SJCRH30 (cell line): ENCODE measurements at regions not wholly inside any gene's neighbourhood (a gene's known extent, or its start where the extent isn't known, plus 50 kb on each side); places are given as distances from the start of the nearest gene placed in this dataset.
A peak's percentile ranks its signal among the peaks of the same experiment; 100 is the strongest.

ENCODE experiments used
- DNase-seq, 2 experiments: peaks; one replicate each; pipeline ENCODE4 v3.0.0-alpha.2; 2015 to 2020
- H3K27ac ChIP-seq: fragments of 250-450 bp; sonication (Bioruptor Pico); 2 replicates; pipeline ENCODE4 v1.5.1; 2020; ENCODE audit warnings: mild to moderate bottlenecking, moderate library complexity
- H3K27me3 ChIP-seq: fragments of 250-450 bp; sonication (Bioruptor Pico); 2 replicates; pipeline ENCODE4 v1.5.1; 2020; ENCODE audit warnings: mild to moderate bottlenecking, moderate library complexity
- H3K36me3 ChIP-seq: fragments of 250-450 bp; sonication (Bioruptor Pico); 2 replicates; pipeline ENCODE4 v1.5.1; 2020; ENCODE audit warnings: mild to moderate bottlenecking, moderate library complexity
- H3K4me1 ChIP-seq: fragments of 250-450 bp; sonication (Bioruptor Pico); 2 replicates; pipeline ENCODE4 v1.5.1; 2020; ENCODE audit warnings: mild to moderate bottlenecking, moderate library complexity
- H3K4me3 ChIP-seq: fragments of 250-450 bp; sonication (Bioruptor Pico); 2 replicates; pipeline ENCODE4 v1.5.1; 2020; ENCODE audit warnings: mild to moderate bottlenecking, moderate library complexity
- H3K9me3 ChIP-seq: fragments of 250-450 bp; sonication (Bioruptor Pico); replicated peaks from 2 replicates; pipeline ENCODE4 v1.5.1; 2020; ENCODE audit warnings: mild to moderate bottlenecking, moderate library complexity

DNA sequence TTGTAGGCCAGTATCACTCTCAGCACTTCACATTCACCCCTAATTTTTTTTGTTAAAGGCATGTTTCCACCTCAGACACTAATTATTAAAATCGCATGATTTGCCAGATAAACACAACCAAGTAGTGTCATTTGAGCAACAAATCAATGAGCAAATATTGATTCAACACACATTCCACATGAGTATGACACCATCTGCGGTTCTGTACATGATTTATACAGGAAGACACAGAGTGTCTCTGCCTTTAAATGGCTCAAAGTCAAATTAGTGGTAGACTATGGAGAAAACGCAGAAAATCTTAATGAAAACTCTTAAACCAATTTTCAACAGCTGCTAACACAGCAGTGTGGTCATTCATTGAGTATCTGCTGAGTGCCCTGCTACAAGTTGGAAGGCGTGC is 300.2 kb downstream of the SOX4 start:
- Histone ChIP-seq H3K36me3 (no peaks in the 10 kb centered on the region), H3K27me3 (no peaks in the 10 kb centered on the region), H3K27ac (no peak overlapping the region), H3K4me3 (no peak overlapping the region), H3K9me3 (no peaks in the 10 kb centered on the region), H3K4me1 (no peaks in the 10 kb centered on the region)
- no peak for DNase-seq

DNA sequence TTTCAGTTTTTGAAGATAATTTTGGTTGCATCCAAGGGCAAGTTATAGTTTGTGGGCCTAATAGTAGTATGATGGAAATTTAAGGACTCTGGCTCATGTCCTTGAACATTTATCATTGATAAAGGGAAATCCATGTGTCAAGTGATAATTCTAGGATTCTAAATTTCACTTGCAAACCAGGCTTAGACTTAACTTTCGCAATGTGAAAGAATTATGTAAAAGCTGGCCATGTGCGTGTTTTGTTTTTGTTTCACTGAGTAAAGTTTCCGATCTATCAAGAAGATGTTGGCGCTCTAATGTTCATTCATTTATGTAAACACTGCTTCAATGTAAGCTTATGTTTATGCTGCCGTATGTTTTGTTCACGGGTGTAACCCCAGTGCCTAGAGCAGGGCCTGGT is 302.0 kb downstream of the SOX4 start:
- Histone ChIP-seq H3K27ac (no peak overlapping the region), H3K27me3 (no peaks in the 10 kb centered on the region), H3K4me3 (no peak overlapping the region), H3K4me1 (no peaks in the 10 kb centered on the region), H3K36me3 (no peaks in the 10 kb centered on the region), H3K9me3 (no peaks in the 10 kb centered on the region)
- DNase-seq = no peak

DNA sequence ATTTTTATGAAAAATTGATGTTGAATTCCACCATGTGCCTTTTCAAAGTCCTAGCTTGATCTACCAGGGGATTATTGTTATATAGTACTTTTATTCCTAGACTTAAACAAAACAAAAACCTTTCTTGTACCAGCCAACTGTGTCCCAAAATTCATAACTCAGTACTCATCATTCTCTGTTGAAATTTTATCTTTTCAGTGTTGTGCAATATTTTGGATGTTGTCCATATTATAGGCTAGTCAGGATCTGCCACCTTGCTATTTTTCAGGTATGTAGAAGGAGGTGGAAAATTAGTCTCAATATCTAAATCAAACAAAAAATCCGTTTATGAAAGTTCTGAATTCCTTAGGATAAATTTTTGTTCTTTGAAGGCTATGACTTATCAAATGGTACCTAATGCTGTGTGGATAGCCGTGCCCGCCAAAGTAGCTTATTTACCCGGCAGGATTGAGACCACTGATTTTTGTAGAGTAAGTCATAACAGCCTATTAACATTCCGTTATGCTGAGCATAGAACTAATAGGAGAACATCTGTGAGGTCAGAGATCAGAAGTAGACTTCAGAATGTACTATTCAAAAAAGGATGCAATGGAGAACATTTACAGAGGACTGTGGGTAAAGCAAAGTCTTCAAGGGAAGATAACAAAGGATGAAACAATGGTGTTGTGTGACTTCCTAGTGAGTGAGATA is 304.7 kb downstream of the SOX4 start:
- DNase-seq = no peak

GRCh38 chr6:21899708-21900107 is 306.2 kb downstream of the SOX4 start:
- DNase-seq = no peak
- no peaks in the 10 kb centered on the region for H3K4me1 ChIP-seq

More for the DNA sequence above, 304.7 kb downstream of the SOX4 start:
- no peaks in the 10 kb centered on the region for H3K27me3 ChIP-seq
- no peak overlapping the region for H3K27ac ChIP-seq
- H3K4me1 ChIP-seq = no peaks in the 10 kb centered on the region
- H3K36me3 ChIP-seq = no peaks in the 10 kb centered on the region
- H3K9me3 ChIP-seq = no peaks in the 10 kb centered on the region
- no peak overlapping the region for H3K4me3 ChIP-seq

GRCh38 chr6:21900730-21901129 is 307.2 kb downstream of the SOX4 start:
- Histone ChIP-seq H3K27ac (no peak overlapping the region), H3K4me3 (no peak overlapping the region), H3K36me3 (no peaks in the 10 kb centered on the region), H3K9me3 (no peaks in the 10 kb centered on the region), H3K27me3 (no peaks in the 10 kb centered on the region), H3K4me1 (peaks cover 5% of the 10 kb centered on the region)
- no peak for DNase-seq

More at GRCh38 chr6:21899708-21900107, 306.2 kb downstream of the SOX4 start:
- no peaks in the 10 kb centered on the region for H3K27me3 ChIP-seq
- no peak overlapping the region for H3K27ac ChIP-seq
- no peaks in the 10 kb centered on the region for H3K36me3 ChIP-seq
- no peak overlapping the region for H3K4me3 ChIP-seq
- H3K9me3 ChIP-seq = no peaks in the 10 kb centered on the region

- DNase-seq = no peak
- peaks cover 15% of the 10 kb centered on the region for H3K4me1 ChIP-seq
- H3K27ac ChIP-seq = no peak overlapping the region
- H3K27me3 ChIP-seq = no peaks in the 10 kb centered on the region
- no peaks in the 10 kb centered on the region for H3K36me3 ChIP-seq
- no peaks in the 10 kb centered on the region for H3K9me3 ChIP-seq
- H3K4me3 ChIP-seq = no peak overlapping the region
Observed at GRCh38 chr6:21902628-21903169, 309.1 kb downstream of the SOX4 start.

DNA sequence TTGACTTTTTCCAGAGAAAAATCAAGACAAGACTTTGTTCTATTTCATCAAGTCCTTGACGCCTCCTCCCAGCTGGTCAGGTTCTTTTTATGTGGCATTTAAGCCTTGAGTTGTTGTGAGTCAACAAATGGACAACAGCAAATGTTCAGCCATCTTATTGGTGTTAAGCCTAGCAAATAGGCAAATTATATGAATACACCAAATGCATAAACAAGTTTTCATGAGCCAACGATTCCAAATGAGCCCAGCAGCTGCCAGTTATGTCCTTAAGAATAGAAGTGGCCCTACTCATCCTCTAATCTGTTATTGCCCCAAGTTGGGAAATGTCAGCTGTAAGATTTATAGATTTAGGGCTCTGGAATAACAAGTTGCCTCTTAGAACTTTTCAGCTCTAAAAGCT is 312.0 kb downstream of the SOX4 start:
- no peak for DNase-seq
- no peaks in the 10 kb centered on the region for H3K9me3 ChIP-seq

DNA sequence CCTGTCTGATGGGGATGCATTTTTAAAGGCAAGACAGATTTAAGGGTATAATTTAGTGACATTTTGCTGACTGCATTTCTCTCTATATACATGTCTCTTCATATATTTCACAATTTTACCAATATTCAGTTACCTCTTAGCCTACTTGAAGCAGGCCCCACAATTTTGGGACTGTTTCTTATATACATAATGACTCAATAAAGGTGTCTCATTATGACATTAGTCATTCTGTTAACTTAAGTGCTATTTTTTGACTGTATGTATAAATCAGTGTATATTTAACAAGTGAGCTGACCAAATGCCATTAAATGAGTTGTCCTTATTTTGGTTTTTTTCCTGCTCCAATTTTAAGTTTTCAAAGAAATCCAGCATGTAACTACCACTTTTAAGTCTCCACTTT is 313.3 kb downstream of the SOX4 start:
- H3K4me1 ChIP-seq = peaks cover 26% of the 10 kb centered on the region
- DNase-seq = no peak
- no peaks in the 10 kb centered on the region for H3K9me3 ChIP-seq
- no peak overlapping the region for H3K4me3 ChIP-seq
- no peaks in the 10 kb centered on the region for H3K36me3 ChIP-seq
- H3K27ac ChIP-seq = no peak overlapping the region; the same call in 1 of the 2 replicates
- H3K27me3 ChIP-seq = no peaks in the 10 kb centered on the region

More for the DNA sequence above, 312.0 kb downstream of the SOX4 start:
- no peaks in the 10 kb centered on the region for H3K27me3 ChIP-seq
- H3K36me3 ChIP-seq = no peaks in the 10 kb centered on the region
- H3K4me3 ChIP-seq = no peak overlapping the region
- H3K27ac ChIP-seq = no peak overlapping the region
- H3K4me1 ChIP-seq = peaks cover 26% of the 10 kb centered on the region

DNA sequence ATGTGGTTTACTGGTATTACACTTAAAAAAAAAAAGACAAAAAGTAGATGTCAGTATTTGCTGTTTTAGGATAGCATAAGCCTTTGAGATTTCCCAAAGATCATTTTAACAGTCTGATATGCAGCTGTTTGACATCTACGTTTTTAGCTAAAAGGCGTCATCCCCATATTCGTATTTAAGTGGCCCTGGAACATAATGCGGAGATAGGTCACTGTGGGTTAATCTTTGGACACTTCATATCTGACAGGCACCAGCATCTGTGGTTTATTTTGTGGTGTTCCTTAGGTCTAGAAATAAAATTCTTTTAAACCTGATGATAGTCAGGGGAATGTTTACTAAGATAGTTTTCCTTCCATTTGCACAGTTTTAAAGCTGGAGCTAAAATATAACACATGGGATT is 313.7 kb downstream of the SOX4 start:
- Histone ChIP-seq H3K27ac (peak overlapping the region; percentile 65), H3K36me3 (no peaks in the 10 kb centered on the region), H3K4me1 (peaks cover 26% of the 10 kb centered on the region), H3K27me3 (no peaks in the 10 kb centered on the region), H3K9me3 (no peaks in the 10 kb centered on the region), H3K4me3 (no peak overlapping the region)
- peak; percentile 22 to 73 for DNase-seq

DNA sequence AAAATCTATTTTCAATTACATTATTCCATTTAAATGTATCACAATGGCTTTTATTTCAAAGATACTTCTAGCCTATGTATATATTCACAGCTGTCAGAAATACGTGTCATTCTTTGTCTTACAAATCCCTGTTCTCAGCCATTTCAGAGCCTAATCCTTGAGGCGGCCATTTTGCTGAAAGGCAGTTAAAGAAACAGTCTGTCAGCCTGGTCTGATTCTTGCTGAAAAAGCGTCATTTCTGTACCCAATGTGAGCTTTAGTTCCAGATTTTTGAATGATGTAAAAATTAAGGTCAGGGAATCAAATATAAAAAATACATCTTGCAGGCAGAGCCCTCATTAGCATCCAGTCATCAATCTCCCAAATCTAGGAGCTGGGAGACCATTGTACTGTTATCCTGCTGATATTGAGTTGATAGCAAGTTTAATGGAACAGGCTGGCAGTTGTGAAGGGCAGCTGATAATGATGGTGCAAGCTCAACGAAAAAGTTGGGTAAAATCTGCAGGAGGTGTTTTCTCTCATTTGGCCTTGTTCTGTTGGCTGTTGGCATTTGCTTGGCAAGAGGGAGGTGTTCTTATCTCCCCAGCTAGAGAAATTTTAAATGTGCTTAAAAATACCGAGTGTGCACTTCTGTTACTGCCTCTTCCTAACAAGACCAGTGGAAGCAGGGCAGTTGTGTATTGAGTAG is 314.8 kb downstream of the SOX4 start:
- Histone ChIP-seq H3K27ac (peak overlapping the region; percentile 65), H3K4me3 (no peak overlapping the region), H3K27me3 (no peaks in the 10 kb centered on the region), H3K36me3 (no peaks in the 10 kb centered on the region), H3K4me1 (peaks cover 26% of the 10 kb centered on the region), H3K9me3 (no peaks in the 10 kb centered on the region)
- peak; percentile 34 to 60 for DNase-seq

DNA sequence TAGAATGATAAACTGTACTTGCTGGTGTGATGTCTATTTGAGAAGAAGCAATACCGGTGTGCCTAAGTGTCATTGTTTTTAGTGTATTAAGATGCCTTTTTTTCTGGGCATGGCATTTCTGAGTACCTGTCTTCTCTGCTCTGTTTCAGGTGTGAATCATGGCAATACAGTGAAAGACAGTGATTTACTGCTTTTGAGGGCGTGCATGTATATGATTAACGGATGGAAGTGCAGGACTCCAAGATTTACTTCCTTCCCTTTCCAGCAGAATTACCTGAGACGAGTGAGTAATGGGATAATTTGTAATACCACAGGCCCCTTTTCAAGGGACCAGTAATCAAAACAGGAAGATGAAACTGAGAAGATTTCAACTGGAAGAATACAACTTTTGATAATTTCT is 315.8 kb downstream of the SOX4 start:
- Histone ChIP-seq H3K36me3 (no peaks in the 10 kb centered on the region), H3K27ac (no peak overlapping the region), H3K4me3 (no peak overlapping the region), H3K4me1 (peaks cover 27% of the 10 kb centered on the region), H3K9me3 (no peaks in the 10 kb centered on the region), H3K27me3 (no peaks in the 10 kb centered on the region)
- no peak for DNase-seq

GRCh38 chr6:21911208-21911607 is 317.7 kb downstream of the SOX4 start:
- DNase-seq = no peak
- Histone ChIP-seq H3K27ac (no peak overlapping the region), H3K4me1 (peaks cover 24% of the 10 kb centered on the region), H3K27me3 (no peaks in the 10 kb centered on the region), H3K36me3 (no peaks in the 10 kb centered on the region), H3K9me3 (no peaks in the 10 kb centered on the region), H3K4me3 (no peak overlapping the region)

DNA sequence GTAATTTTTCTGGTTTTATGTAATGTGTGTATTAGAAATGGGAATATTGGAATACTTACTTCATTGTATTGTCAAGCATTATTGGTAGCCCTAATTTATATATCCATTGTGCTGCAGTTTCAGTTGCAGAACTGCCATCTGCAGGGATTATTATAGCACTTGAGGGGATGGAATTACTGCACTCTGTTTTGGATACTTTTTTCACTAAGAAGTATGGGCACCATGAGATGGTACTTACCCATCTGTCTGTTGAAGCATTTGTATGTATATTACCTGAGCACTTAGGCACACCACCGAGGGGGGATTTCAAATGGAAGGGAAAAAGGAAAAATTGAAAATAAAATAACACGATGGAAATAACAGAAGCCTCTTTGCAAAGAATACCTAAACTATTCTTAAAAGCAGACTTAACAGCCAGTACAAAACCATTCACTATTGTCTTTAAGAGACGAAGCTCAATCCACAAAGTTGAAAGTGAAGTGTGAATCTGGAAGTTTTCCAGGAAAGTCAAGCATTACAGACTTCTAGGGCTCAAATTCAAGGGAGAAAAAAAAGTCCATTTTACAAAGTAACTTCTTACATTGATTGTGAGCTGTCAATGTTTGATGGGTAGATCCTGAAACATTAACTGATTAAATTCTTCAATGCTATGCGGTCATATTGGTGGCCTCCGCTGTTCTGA is 318.7 kb downstream of the SOX4 start:
- no peaks in the 10 kb centered on the region for H3K27me3 ChIP-seq
- no peak overlapping the region for H3K4me3 ChIP-seq
- H3K36me3 ChIP-seq = no peaks in the 10 kb centered on the region
- H3K4me1 ChIP-seq = peaks cover 18% of the 10 kb centered on the region
- H3K27ac ChIP-seq = no peak overlapping the region
- DNase-seq = no peak
- no peaks in the 10 kb centered on the region for H3K9me3 ChIP-seq

- no peaks in the 10 kb centered on the region for H3K27me3 ChIP-seq
- H3K4me1 ChIP-seq = peaks cover 4% of the 10 kb centered on the region; the same call in 1 of the 2 replicates
- DNase-seq = peak; percentile 64 to 67
- H3K27ac ChIP-seq = no peak overlapping the region
- no peaks in the 10 kb centered on the region for H3K9me3 ChIP-seq
- no peak overlapping the region for H3K4me3 ChIP-seq
- no peaks in the 10 kb centered on the region for H3K36me3 ChIP-seq
Observed at GRCh38 chr6:21914121-21914973, 320.8 kb downstream of the SOX4 start.
